ENCODE measurements at regions not wholly inside any gene's neighbourhood (a gene's known extent, or its start where the extent isn't known, plus 50 kb on each side); places are given as distances from the start of the nearest gene placed in this dataset.

GRCh38 chr9:118532592-118532991, 828.4 kb downstream of the TLR4 start:
- DNase-seq: no peak

GRCh38 chr9:118533101-118533500, 828.9 kb downstream of the TLR4 start:
- no peak for DNase-seq

DNA sequence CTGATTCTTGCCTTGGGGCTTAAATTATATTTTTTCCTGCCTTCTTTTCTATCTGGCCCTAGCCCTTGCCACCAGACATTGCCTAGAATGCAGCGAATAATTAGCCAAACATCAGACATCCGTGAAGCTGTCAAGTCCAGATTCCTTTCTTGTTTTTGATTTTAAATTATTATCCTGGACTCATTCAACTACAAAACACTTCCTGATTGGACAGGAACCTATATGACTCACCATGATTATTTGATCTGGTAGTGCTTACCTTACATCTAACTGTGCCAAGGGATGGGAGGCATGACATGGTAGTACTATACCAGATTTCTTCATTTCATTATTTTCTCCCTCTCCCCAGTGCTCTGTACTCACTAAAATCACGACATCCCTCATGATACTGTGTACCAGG, 829.6 kb downstream of the TLR4 start:
- no peak for DNase-seq

GRCh38 chr9:118536153-118536552, 832.0 kb downstream of the TLR4 start:
- DNase-seq: no peak

DNA sequence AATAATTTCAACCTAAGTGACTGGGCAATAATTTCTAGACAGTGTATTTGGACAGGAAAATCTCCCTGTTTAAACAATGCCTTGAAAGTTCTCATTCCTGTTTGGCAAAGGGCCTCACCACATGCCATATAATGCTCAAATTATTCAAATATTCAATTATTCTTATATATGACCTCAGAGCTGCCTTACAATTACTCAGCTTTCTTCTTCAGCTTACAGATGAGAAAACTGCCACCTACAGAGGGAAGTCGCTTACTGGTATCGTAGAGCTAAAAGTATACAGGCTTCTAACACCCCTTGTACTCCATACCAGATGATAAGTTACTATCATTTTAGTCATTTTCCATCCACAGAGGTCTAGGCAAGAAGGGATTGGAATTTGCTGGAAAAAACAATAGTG, 830.3 kb downstream of the BRINP1 start:
- DNase-seq: no peak

GRCh38 chr9:118553465-118553864, 815.8 kb downstream of the BRINP1 start:
- DNase-seq: no peak

DNA sequence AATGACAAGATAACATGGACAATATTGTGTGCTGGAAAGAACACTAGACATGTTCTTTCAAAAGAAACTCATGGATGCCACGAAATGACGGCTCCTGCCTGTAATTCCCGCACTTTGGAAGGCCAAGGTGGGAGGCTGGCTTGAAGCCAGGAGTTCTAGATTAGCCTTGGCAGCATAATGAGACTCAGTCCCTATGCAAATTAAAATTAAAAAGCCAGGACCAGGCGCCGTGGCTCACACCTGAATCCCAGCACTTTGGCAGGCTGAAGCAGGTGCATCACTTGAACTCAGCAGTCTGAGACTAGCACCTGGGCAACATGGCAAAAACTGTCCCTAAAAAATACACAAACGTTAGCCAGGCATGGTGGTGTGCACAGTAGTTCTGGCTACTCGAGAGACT, 814.2 kb downstream of the BRINP1 start:
- DNase-seq: no peak

DNA sequence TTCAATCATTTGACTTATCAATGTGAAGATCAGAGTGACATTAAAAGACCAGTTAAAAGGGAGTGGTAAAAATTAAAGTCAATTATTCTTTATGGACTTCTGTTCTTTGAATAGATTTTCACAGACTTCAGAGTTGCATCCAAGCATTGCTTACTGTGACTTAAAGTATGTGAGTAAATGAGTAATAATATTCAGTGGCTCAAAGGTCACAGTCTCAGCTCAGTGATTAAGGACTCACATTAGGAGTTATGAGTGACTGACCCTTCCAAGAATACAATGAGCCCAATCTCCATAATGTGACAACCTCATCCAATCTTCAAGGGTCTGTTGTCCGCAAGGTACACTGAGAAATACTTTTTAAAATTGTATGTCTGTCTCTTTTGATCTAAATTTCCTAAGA, 811.2 kb downstream of the BRINP1 start:
- DNase-seq: no peak

- no peak for DNase-seq
Observed at GRCh38 chr9:118558891-118559290, 810.3 kb downstream of the BRINP1 start.

DNA sequence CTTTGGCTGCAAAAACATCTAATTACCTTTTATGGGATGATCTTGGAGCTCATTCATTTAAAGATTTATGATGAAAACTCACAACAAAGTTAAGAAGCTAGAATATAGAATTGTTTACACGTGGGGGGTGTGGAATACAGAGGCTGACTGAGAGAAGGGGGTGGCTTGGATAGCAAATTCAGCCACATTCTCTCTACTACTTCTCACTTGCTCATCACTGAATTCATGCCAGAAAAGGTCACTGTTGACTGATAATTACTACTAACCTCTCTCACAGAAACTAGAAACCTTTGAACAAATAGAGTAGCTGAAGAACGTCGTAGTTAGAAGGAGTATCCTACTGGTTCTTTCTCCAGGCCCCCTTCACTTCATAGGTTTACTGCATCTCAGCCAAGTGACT, 808.2 kb downstream of the BRINP1 start:
- no peak for DNase-seq

DNA sequence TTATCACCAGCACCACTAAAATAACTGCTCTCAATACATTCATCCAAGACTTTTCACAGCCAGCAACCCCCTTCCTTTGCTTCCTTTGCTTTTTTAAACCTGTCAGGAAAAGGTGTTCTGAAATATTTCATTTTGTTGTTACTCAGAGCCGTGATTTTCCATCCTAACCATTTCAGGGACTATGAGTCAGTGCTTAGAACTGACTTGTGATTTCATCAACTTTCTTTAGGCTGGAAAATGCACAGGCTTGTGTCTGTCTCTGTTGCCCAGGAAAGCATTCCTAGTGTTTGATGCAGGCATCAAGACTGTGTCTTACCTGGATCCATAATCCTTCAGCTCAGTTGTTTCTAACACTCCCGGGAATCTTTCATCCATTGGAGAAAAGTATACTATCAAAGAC, 805.6 kb downstream of the BRINP1 start:
- DNase-seq: no peak

DNA sequence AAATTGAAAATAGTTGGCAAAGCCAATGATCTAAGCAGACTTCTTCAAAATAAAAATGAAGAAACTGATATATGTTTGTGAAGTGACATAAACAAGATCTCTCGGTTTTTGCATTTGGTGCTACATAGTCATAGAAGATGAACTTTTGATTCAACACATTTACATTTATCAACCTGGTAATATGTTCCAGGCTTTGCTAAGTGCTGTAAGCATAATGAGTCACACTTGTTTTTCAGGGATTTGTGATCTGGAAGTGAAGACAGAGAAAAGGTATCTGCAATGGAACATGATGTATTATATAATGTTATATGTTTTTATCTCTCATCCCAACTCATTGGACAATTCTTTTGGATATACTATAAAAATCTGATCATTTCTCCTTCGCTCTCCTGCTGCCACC, 801.4 kb downstream of the BRINP1 start:
- no peak for DNase-seq

- no peak for DNase-seq
Observed at GRCh38 chr9:118568704-118569103, 800.5 kb downstream of the BRINP1 start.

- DNase-seq: no peak
Observed at GRCh38 chr9:118569148-118569547, 800.1 kb downstream of the BRINP1 start.

DNA sequence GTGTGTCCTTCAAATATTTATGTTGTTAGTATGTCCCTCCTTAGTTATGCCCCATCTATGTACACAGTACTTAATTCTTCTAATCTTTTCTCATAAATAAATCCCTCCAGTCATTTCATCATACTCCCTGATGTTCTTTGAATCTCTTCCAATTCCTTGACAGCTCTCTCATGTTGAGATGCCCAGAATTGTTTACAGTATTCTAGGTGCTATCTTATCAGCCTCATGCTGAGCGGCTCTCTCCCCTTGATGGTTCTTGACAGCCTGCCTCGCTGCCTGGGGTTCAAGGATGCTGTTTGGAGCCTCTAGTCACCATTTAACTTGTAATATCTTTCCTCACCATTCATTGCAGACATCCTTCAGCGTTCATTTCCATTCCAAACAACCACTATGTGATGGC, 799.2 kb downstream of the BRINP1 start:
- DNase-seq: no peak

- DNase-seq: no peak
Observed at GRCh38 chr9:118575341-118576070, 793.7 kb downstream of the BRINP1 start.

GRCh38 chr9:118577121-118577520, 792.1 kb downstream of the BRINP1 start:
- no peak for DNase-seq

DNA sequence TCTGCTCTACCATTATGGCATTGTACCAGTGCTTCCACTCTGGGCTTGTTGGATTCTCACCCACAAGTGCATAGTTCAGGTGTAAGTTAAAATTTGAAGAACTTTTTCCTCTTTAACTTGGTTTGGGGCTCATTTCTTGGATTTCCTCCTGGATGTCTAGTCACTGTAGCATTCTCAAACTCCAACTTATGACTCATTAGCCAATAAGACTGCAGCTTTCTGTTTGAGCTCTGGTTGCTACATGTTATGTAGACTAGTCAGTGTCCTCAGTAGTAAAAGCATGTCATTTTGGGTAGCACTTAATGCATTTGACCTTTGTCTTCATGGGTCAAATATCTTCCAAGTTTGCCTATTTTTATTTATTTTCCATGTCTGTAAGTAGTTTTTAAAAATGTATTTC, 790.8 kb downstream of the BRINP1 start:
- no peak for DNase-seq

GRCh38 chr9:118583414-118583813, 785.8 kb downstream of the BRINP1 start:
- DNase-seq: no peak

DNA sequence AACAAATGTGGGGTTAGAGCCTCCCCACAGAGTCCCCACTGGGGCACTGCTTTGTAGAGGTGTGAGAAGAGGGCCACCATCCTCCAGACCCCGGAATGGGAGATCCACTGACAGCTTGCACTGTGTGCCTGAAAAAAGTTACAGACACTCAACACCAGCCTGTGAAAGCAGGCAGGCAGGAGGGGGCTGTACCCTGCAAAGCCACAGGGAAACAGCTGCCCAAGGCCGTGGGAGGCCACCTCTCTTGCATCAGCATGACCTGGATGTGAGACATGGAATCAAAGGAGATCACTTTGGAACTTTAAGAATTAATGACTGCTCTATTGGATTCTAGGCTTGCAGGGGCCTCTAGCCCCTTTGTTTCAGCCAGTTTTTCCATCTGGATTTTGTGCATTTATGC, 782.3 kb downstream of the BRINP1 start:
- no peak for DNase-seq

DNA sequence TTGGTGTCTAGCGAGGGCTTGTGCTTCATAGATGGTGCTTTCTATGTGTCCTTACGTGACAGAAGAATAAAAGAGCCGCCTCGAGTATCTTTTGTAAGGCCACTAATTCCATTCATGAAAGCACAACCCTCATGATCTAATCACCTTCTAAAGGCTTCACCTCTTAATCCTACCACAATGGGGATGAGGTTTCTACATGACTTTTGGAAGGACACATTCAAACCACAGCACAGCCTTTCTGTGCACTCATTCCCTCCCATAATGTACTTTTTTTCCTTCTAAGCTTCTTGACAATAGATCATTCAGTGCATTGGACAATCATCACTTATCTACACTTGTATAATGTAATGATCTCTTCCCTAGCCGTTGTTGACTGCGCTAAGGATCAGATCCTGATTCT, 774.8 kb downstream of the BRINP1 start:
- no peak for DNase-seq

- no peak for DNase-seq
Observed at GRCh38 chr9:118595719-118596305, 773.4 kb downstream of the BRINP1 start.

- no peak for DNase-seq
Observed at GRCh38 chr9:118596374-118597015, 772.7 kb downstream of the BRINP1 start.

DNA sequence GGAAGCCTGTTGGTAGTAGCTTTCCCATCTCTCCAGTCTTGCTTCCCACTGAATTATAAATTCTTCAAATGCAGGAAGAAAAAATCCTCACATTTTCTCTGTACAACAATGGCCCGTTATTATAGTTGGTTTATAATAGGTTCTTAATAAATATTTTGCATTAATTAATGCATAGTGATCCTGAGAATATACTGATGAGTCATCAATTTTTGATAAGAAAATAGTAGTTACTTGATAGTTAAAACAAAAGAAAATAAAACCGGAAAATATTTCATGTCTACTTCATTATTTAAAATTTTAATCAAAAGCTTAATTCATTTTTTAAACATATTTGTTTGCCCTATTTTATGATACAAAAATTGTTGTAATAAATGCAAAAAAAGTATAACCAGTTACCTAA, 762.6 kb downstream of the BRINP1 start:
- DNase-seq: no peak

All from stimulated activated CD4-positive, alpha-beta T cell treated with anti-CD3 and anti-CD28 coated beads, Interleukin-1b, Interleukin-23, amount 100 ng/mL, for 48 hours (primary cell).